Spinal cord (tissue), 9 donors: ENCODE measurements at regions not wholly inside any gene's neighbourhood (a gene's known extent, or its start where the extent isn't known, plus 50 kb on each side); places are given as distances from the start of the nearest gene placed in this dataset.
"Not testable (repeated sequence)": the region's sequence is repeated elsewhere in the genome, so short reads cannot be mapped to it uniquely, and the experiment has no call there.

Source experiments
- DNase-seq, 6 donors: peaks; one replicate each; pipeline versions ENCODE4 v3.0.0 to v3.0.0-alpha.2; 2013 to 2015; ENCODE audit warnings: low spot score in 6 of 6, low read depth in 4 of 6
- H3K27ac ChIP-seq: one replicate; pipeline ENCODE4 v1.5.1; 2013; ENCODE audit warnings: low read depth, low read length, control low read depth
- H3K27me3 ChIP-seq: one replicate; pipeline ENCODE4 v1.6.1; 2013; ENCODE audit warnings: low read length; ENCODE audit not compliant: control insufficient read depth, insufficient read depth
- H3K36me3 ChIP-seq: one replicate; pipeline ENCODE4 v1.6.1; 2013; ENCODE audit warnings: low read length; ENCODE audit not compliant: control insufficient read depth, insufficient read depth
- H3K4me1 ChIP-seq: one replicate; pipeline ENCODE4 v1.6.1; 2013; ENCODE audit warnings: low read length; ENCODE audit not compliant: control insufficient read depth, insufficient read depth
- H3K4me3 ChIP-seq: one replicate; pipeline ENCODE4 v1.5.1; 2013; ENCODE audit warnings: low read depth, low read length, control low read depth
- H3K9me3 ChIP-seq: one replicate; pipeline ENCODE4 v1.6.1; 2013; ENCODE audit warnings: low read length; ENCODE audit not compliant: control insufficient read depth, insufficient read depth
- WGBS: methylation state at CpG from one replicate; pipeline ENCODE4 v1.1.5; 2013; ENCODE audit warnings: missing lambda C conversion rate; ENCODE audit not compliant: insufficient coverage; 5-methylcytosine and 5-hydroxymethylcytosine counted together
- donor health status: healthy.

- WGBS: 60% methylated on average over 1 of the region's 7 CpGs
- DNase-seq: peak in 1 of 6 donors; percentile 41
Observed at GRCh38 chr1:118395430-118395991, 210.5 kb upstream of the SPAG17 start.

GRCh38 chr1:118390955-118391354 lies 205.9 kb upstream of the SPAG17 start:
- no peak for DNase-seq
- no peak overlapping the region for H3K27ac ChIP-seq
- no peak overlapping the region for H3K4me3 ChIP-seq
- no peaks in the 10 kb centered on the region for H3K4me1 ChIP-seq
- no peaks in the 10 kb centered on the region for H3K36me3 ChIP-seq
- WGBS: 100% methylated on average over 1 of the region's 1 CpG
- no peaks in the 10 kb centered on the region for H3K9me3 ChIP-seq
- no peaks in the 10 kb centered on the region for H3K27me3 ChIP-seq

More at GRCh38 chr1:118395430-118395991, 210.5 kb upstream of the SPAG17 start:
- no peaks in the 10 kb centered on the region for H3K36me3 ChIP-seq
- no peaks in the 10 kb centered on the region for H3K27me3 ChIP-seq
- H3K27ac ChIP-seq: no peak overlapping the region
- no peak overlapping the region for H3K4me3 ChIP-seq
- no peaks in the 10 kb centered on the region for H3K9me3 ChIP-seq
- H3K4me1 ChIP-seq: peaks cover 6% of the 10 kb centered on the region

GRCh38 chr1:118388301-118388959 lies 203.4 kb upstream of the SPAG17 start:
- Histone ChIP-seq H3K27ac (no peak overlapping the region), H3K27me3 (no peaks in the 10 kb centered on the region), H3K9me3 (no peaks in the 10 kb centered on the region), H3K4me3 (no peak overlapping the region), H3K4me1 (no peaks in the 10 kb centered on the region), H3K36me3 (no peaks in the 10 kb centered on the region)
- WGBS: 94% methylated on average over 3 of the region's 4 CpGs
- no peak for DNase-seq

- Histone ChIP-seq H3K27me3 (no peaks in the 10 kb centered on the region), H3K27ac (no peak overlapping the region), H3K4me1 (no peaks in the 10 kb centered on the region), H3K9me3 (no peaks in the 10 kb centered on the region), H3K36me3 (no peaks in the 10 kb centered on the region), H3K4me3 (no peak overlapping the region)
- DNase-seq: no peak
- WGBS: no CpG with 5 or more reads among the region's 1 CpG
Observed at GRCh38 chr1:118381197-118381869, 196.3 kb upstream of the SPAG17 start.

- 96% methylated on average over 2 of the region's 2 CpGs for WGBS
- H3K4me1 ChIP-seq, H3K36me3 ChIP-seq, H3K4me3 ChIP-seq, H3K9me3 ChIP-seq, H3K27me3 ChIP-seq, H3K27ac ChIP-seq, DNase-seq: not testable (repeated sequence)
Observed at GRCh38 chr1:118377183-118377582, 192.2 kb upstream of the SPAG17 start.

GRCh38 chr1:118371612-118372011 lies 186.6 kb upstream of the SPAG17 start:
- Histone ChIP-seq H3K4me1 (no peaks in the 10 kb centered on the region), H3K27ac (no peak overlapping the region), H3K27me3 (no peaks in the 10 kb centered on the region), H3K36me3 (no peaks in the 10 kb centered on the region), H3K4me3 (no peak overlapping the region), H3K9me3 (peaks cover 2% of the 10 kb centered on the region)
- DNase-seq: no peak

GRCh38 chr1:118370861-118371260 lies 185.8 kb upstream of the SPAG17 start:
- no peak for DNase-seq
- Histone ChIP-seq H3K36me3 (no peaks in the 10 kb centered on the region), H3K27me3 (no peaks in the 10 kb centered on the region), H3K9me3 (peaks cover 2% of the 10 kb centered on the region), H3K4me3 (no peak overlapping the region), H3K27ac (no peak overlapping the region), H3K4me1 (no peaks in the 10 kb centered on the region)

- H3K4me1 ChIP-seq: no peaks in the 10 kb centered on the region
Observed at GRCh38 chr1:118366286-118366685, 181.3 kb upstream of the SPAG17 start.

GRCh38 chr1:118364882-118365281 lies 179.9 kb upstream of the SPAG17 start:
- H3K27me3 ChIP-seq: no peaks in the 10 kb centered on the region
- no peak overlapping the region for H3K27ac ChIP-seq
- DNase-seq: no peak
- H3K36me3 ChIP-seq: no peaks in the 10 kb centered on the region
- no peak overlapping the region for H3K4me3 ChIP-seq
- WGBS: no CpG with 5 or more reads among the region's 1 CpG
- H3K9me3 ChIP-seq: peaks cover 7% of the 10 kb centered on the region
- H3K4me1 ChIP-seq: no peaks in the 10 kb centered on the region

More at GRCh38 chr1:118366286-118366685, 181.3 kb upstream of the SPAG17 start:
- no peak overlapping the region for H3K27ac ChIP-seq
- H3K9me3 ChIP-seq: peaks cover 7% of the 10 kb centered on the region
- WGBS: no CpG with 5 or more reads among the region's 1 CpG
- no peaks in the 10 kb centered on the region for H3K36me3 ChIP-seq
- no peaks in the 10 kb centered on the region for H3K27me3 ChIP-seq
- H3K4me3 ChIP-seq: no peak overlapping the region
- no peak for DNase-seq

GRCh38 chr1:118363396-118363795 lies 178.4 kb upstream of the SPAG17 start:
- H3K27ac ChIP-seq: no peak overlapping the region
- no CpG with 5 or more reads among the region's 1 CpG for WGBS
- no peaks in the 10 kb centered on the region for H3K4me1 ChIP-seq
- DNase-seq: no peak
- H3K27me3 ChIP-seq: no peaks in the 10 kb centered on the region
- no peak overlapping the region for H3K4me3 ChIP-seq
- no peaks in the 10 kb centered on the region for H3K36me3 ChIP-seq
- peaks cover 7% of the 10 kb centered on the region for H3K9me3 ChIP-seq
